ENCODE measurements at regions not wholly inside any gene's neighbourhood (a gene's known extent, or its start where the extent isn't known, plus 50 kb on each side); places are given as distances from the start of the nearest gene placed in this dataset. TPM values are rescaled to one million over a fixed set of nuclear protein-coding genes. Genes with fewer than 3 reads are reported as not detected.

GRCh38 chr5:44440186-44440585 is 51.0 kb upstream of the FGF10 start:
- Histone ChIP-seq H3K4me1 (ENCODE audit: insufficient read depth, low read length, poor library complexity, severe bottlenecking) (no peaks in the 10 kb centered on the region), H3K79me2 (ENCODE audit: insufficient read depth, low read depth, low read length) (no peaks in the 10 kb centered on the region), H3K4me3 (ENCODE audit: low read depth, low read length, poor library complexity, severe bottlenecking) (no peak overlapping the region), H3K9me3 (ENCODE audit: low read length) (no peaks in the 10 kb centered on the region), H3K36me3 (ENCODE audit: insufficient read depth, low read length) (no peaks in the 10 kb centered on the region), H3K27ac (ENCODE audit: low read depth, low read length, poor library complexity, severe bottlenecking) (no peak overlapping the region), H3K9me2 (ENCODE audit: insufficient read depth, low read length) (no peaks in the 10 kb centered on the region), H3K4me2 (ENCODE audit: low read length) (no peak overlapping the region), H4K20me1 (ENCODE audit: insufficient read depth, low read length) (no peaks in the 10 kb centered on the region), H2AFZ (ENCODE audit: low read length) (no peak overlapping the region)
- BruUV-seq (replicated peaks): no TSS peak
- TF ChIP-seq CTCF (conservative IDR thresholded peaks at IDR 0.05; ENCODE audit: low read length): no peak
- no peak for TF ChIP-seq EZH2phosphoT487 (IDR thresholded peaks at IDR 0.05; ENCODE audit: borderline replicate concordance, low read depth, low read length)
- intact Hi-C loops (cut with micrococcal nuclease; ENCODE audit: unreplicated experiment): no loop called here
- ChIA-PET CTCF (ENCODE audit: unreplicated experiment) (no interaction called here), POLR2A (interaction anchor here (0.6 kb wide), 1 partner anchor 54 kb away, joined by 3 read pairs; no protein-coding TSS in a partner anchor)
- no peak for DNase-seq (ENCODE audit: low spot score)

Small RNA genes lying in the stretch of these regions (small RNA-seq; reads per million reads assigned to genes)
- not detected for gene RN7SL383P

All from OCI-LY7 (cell line).